ENCODE measurements at regions not wholly inside any gene's neighbourhood (a gene's known extent, or its start where the extent isn't known, plus 50 kb on each side); places are given as distances from the start of the nearest gene placed in this dataset.

DNA sequence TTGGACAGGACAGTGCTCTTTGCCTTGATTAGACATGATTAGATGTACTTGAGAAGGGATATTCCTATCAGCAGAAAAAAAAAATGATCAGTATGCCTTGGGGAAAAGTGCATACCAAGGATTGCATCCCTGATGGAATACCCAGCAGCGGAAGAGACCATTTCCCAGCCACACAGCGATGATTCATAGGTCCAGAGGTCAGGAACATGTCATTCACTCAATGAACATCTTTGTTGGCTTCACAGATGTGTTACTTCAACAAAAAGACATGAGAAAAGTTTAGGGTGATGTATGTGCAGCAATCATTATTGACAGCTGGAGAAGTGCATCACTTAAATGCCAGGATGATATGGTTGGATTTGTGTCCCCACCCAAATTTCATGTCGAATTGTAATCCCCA lies 293.5 kb downstream of the ZNF674 start:
- Histone ChIP-seq H3K27me3 (no peaks in the 10 kb centered on the region), H3K9me3 (no peaks in the 10 kb centered on the region), H3K4me3 (no peak overlapping the region), H3K4me1 (no peaks in the 10 kb centered on the region), H3K27ac (no peak overlapping the region), H3K36me3 (no peaks in the 10 kb centered on the region)
- 37 to 68% methylated on average over 2 to 3 of the region's 3 CpGs for WGBS, 2 donors (ENCODE audit: low coverage in 1 of 2)
- intact Hi-C loops (cut with DNase I; ENCODE audit: low total_unique reads) (no loop called here), in situ Hi-C loops (cut with MboI; ENCODE audit: low pct_ligation_motif_present in 1 of 4, low pct_unique_long_range_greater_than_20kb in 1 of 4, low sequenced_read_pairs in 3 of 4) (no loop called here)
- TF ChIP-seq POLR2AphosphoS5 (IDR thresholded peaks at IDR 0.05) (no peak), POLR2A (IDR thresholded peaks at IDR 0.05) (no peak)
- TF ChIP-seq, protein P1, sequence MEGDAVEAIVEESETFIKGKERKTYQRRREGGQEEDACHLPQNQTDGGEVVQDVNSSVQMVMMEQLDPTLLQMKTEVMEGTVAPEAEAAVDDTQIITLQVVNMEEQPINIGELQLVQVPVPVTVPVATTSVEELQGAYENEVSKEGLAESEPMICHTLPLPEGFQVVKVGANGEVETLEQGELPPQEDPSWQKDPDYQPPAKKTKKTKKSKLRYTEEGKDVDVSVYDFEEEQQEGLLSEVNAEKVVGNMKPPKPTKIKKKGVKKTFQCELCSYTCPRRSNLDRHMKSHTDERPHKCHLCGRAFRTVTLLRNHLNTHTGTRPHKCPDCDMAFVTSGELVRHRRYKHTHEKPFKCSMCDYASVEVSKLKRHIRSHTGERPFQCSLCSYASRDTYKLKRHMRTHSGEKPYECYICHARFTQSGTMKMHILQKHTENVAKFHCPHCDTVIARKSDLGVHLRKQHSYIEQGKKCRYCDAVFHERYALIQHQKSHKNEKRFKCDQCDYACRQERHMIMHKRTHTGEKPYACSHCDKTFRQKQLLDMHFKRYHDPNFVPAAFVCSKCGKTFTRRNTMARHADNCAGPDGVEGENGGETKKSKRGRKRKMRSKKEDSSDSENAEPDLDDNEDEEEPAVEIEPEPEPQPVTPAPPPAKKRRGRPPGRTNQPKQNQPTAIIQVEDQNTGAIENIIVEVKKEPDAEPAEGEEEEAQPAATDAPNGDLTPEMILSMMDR (IDR thresholded peaks at IDR 0.05) = no peak
- no peak for DNase-seq

DNA sequence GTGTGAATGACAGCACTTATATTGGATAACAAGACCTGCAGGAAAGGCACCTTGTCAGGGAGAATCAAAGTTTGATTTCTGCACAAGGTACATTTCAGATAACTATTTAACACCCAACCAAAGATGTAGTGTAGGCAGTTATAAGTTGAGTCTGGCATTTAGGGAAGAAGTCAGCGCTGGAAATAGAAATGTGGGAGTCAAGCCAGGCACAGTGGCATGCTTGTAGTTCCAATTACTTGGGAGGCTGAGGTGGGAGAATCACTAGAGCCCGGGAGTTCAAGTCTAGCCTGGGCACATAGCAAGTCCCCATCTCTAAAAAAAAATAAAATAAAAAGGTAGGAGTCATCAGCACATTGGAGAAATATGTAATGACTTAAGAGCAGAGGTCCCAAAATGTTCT lies 295.1 kb downstream of the ZNF674 start:
- TF ChIP-seq POLR2A (IDR thresholded peaks at IDR 0.05) (no peak), POLR2AphosphoS5 (IDR thresholded peaks at IDR 0.05) (no peak), EP300 (IDR thresholded peaks at IDR 0.05; ENCODE audit: low read depth) (no peak)
- TF ChIP-seq, protein P1 (IDR thresholded peaks at IDR 0.05) = no peak
- no peak for DNase-seq
- H3K36me3 ChIP-seq = no peaks in the 10 kb centered on the region
- H3K27ac ChIP-seq = no peak overlapping the region
- intact Hi-C loops (cut with DNase I; ENCODE audit: low total_unique reads) = no loop called here
- no peaks in the 10 kb centered on the region for H3K4me1 ChIP-seq
- WGBS, 2 donors (ENCODE audit: low coverage in 1 of 2) = 68% methylated on average over 2 of the region's 2 CpGs; no CpG with 5 or more reads in 1 of the 2 donors
- H3K4me3 ChIP-seq = no peak overlapping the region
- no peaks in the 10 kb centered on the region for H3K27me3 ChIP-seq
- H3K9me3 ChIP-seq = no peaks in the 10 kb centered on the region
- in situ Hi-C loops (cut with MboI; ENCODE audit: low pct_ligation_motif_present in 1 of 4, low pct_unique_long_range_greater_than_20kb in 1 of 4, low sequenced_read_pairs in 3 of 4) = no loop called here

DNA sequence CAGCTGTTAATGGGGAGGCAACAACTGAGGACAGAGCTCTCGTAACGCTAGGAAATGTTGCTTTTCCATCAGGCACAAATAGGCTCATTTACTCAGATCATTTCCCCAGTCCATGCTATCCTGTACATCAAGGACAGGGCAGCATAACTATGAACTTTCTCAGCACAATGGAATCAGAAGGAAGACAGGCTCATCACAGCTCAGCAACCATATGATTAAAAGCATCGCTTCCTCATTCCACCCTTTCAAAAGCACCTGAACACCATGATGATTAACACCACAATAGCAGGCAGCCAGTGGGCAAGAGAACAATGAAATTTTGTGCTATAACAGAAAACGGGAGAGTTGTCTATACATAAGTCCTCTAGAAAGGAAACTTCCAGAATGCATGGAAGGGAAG lies 297.8 kb downstream of the ZNF674 start:
- H3K4me3 ChIP-seq = no peak overlapping the region
- in situ Hi-C loops (cut with MboI; ENCODE audit: low pct_ligation_motif_present in 1 of 4, low pct_unique_long_range_greater_than_20kb in 1 of 4, low sequenced_read_pairs in 3 of 4) (no loop called here), intact Hi-C loops (cut with DNase I; ENCODE audit: low total_unique reads) (no loop called here)
- H3K4me1 ChIP-seq = no peaks in the 10 kb centered on the region
- no peaks in the 10 kb centered on the region for H3K27me3 ChIP-seq
- no peak for DNase-seq
- 85% methylated on average over 4 of the region's 4 CpGs; no CpG with 5 or more reads in 1 of the 2 donors for WGBS, 2 donors (ENCODE audit: low coverage in 1 of 2)
- no peak overlapping the region for H3K27ac ChIP-seq
- H3K36me3 ChIP-seq = no peaks in the 10 kb centered on the region
- no peaks in the 10 kb centered on the region for H3K9me3 ChIP-seq
- TF ChIP-seq, protein P1 (IDR thresholded peaks at IDR 0.05) = no peak
- no peak for TF ChIP-seq POLR2A (IDR thresholded peaks at IDR 0.05)

DNA sequence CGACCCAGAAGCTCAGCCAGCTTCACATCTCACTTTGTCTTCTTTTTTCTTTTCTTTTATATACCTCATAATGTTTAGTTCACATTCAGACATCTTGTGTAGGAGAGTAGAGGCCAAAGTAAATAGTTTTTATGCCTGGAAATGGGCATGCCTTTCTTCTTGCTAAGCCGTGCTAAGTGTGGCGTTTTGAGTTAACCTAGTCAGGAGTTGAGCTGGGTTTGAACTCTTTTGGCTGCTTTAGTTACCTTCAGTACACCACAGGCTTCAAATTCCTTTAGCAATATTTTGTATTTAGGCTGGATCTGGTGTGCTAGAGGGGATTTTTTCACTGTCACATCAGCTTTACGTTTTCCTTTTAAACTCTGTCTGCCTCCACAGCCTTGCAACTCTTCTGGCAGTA lies 300.8 kb downstream of the ZNF674 start:
- H3K27ac ChIP-seq = no peak overlapping the region
- H3K4me3 ChIP-seq = no peak overlapping the region
- H3K9me3 ChIP-seq = no peaks in the 10 kb centered on the region
- TF ChIP-seq POLR2A (IDR thresholded peaks at IDR 0.05) (no peak), EP300 (IDR thresholded peaks at IDR 0.05; ENCODE audit: low read depth) (no peak), POLR2AphosphoS5 (IDR thresholded peaks at IDR 0.05) (no peak)
- TF ChIP-seq, protein P1 (IDR thresholded peaks at IDR 0.05) = no peak
- H3K27me3 ChIP-seq = no peaks in the 10 kb centered on the region
- no peaks in the 10 kb centered on the region for H3K36me3 ChIP-seq
- 51 to 100% methylated on average over 2 to 4 of the region's 4 CpGs for WGBS, 2 donors (ENCODE audit: low coverage in 1 of 2)
- intact Hi-C loops (cut with DNase I; ENCODE audit: low total_unique reads) (no loop called here), in situ Hi-C loops (cut with MboI; ENCODE audit: low pct_ligation_motif_present in 1 of 4, low pct_unique_long_range_greater_than_20kb in 1 of 4, low sequenced_read_pairs in 3 of 4) (no loop called here)
- no peaks in the 10 kb centered on the region for H3K4me1 ChIP-seq
- no peak for DNase-seq

Data from transverse colon (tissue), 4 donors.